ENCODE measurements at regions not wholly inside any gene's neighbourhood (a gene's known extent, or its start where the extent isn't known, plus 50 kb on each side); places are given as distances from the start of the nearest gene placed in this dataset.

DNA sequence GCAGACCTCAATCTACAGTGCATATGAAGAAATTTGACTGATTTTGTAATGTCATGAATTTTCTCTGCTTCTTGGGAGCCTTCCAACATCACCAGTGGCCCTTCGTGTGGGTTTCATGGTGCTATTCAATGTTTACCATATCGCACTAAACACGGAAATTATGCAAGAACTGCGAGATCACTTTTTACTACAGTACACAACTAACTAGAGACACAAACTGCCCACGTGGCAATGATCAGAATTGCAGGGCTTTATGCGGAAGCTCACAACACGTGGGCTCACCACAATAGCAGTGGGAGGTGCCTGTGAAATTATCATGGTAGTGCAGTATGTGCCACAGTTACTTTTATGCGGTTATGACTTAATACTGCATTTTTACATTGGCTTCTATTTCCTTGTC lies 449.7 kb upstream of the KLF6 start (continued):
- TF ChIP-seq MGA (IDR thresholded peaks at IDR 0.05) (peak; percentile 32), HMBOX1 (IDR thresholded peaks at IDR 0.05) (peak; percentile 76), RBFOX2 (IDR thresholded peaks at IDR 0.05; ENCODE audit: low read depth, low read length) (no peak), ZNF644 (tag; IDR thresholded peaks at IDR 0.05; ENCODE audit: low read depth) (no peak), USF2 (CRISPR knock-in tag; IDR thresholded peaks at IDR 0.05) (peak; percentile 71), PTBP1 (IDR thresholded peaks at IDR 0.05; ENCODE audit: low read depth, low read length) (no peak), RBBP5 (IDR thresholded peaks at IDR 0.05; ENCODE audit: borderline replicate concordance, insufficient read depth, low read length, poor library complexity, severe bottlenecking) (no peak)
- TF ChIP-seq, protein P1, sequence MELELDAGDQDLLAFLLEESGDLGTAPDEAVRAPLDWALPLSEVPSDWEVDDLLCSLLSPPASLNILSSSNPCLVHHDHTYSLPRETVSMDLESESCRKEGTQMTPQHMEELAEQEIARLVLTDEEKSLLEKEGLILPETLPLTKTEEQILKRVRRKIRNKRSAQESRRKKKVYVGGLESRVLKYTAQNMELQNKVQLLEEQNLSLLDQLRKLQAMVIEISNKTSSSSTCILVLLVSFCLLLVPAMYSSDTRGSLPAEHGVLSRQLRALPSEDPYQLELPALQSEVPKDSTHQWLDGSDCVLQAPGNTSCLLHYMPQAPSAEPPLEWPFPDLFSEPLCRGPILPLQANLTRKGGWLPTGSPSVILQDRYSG (tag; conservative IDR thresholded peaks at IDR 0.05; ENCODE audit: low read depth) = no peak

Data from K562 (cell line).